SU-DHL-6 (cell line): ENCODE measurements at regions not wholly inside any gene's neighbourhood (a gene's known extent, or its start where the extent isn't known, plus 50 kb on each side); places are given as distances from the start of the nearest gene placed in this dataset.

ENCODE experiments used
- CTCF ChIP-seq: fragments of 200-600 bp; sonication (generic); IDR thresholded peaks from one replicate; pipeline ENCODE4 v1.5.1; 2017; ENCODE audit warnings: antibody characterized with exemption, mild to moderate bottlenecking, low read length, moderate library complexity; ENCODE audit not compliant: insufficient read depth, poor library complexity, severe bottlenecking
- EZH2phosphoT487 ChIP-seq: fragments of 200-600 bp; sonication (generic), shearing (Covaris generic); conservative IDR thresholded peaks from 2 replicates; pipeline ENCODE4 v1.6.1; 2018; ENCODE audit warnings: mild to moderate bottlenecking, antibody characterized with exemption, low read length, moderate library complexity, mixed read lengths

- TF ChIP-seq CTCF (no peak), EZH2phosphoT487 (no peak)
Observed at GRCh38 chr12:104822941-104823340, 135.1 kb downstream of the SLC41A2 start.
